GM18867 (cell line): ENCODE measurements at regions not wholly inside any gene's neighbourhood (a gene's known extent, or its start where the extent isn't known, plus 50 kb on each side); places are given as distances from the start of the nearest gene placed in this dataset.
"Not testable (repeated sequence)": the region's sequence is repeated elsewhere in the genome, so short reads cannot be mapped to it uniquely, and the experiment has no call there.

ENCODE experiments used
- ATAC-seq: cut with Tn5 transposase; IDR thresholded peaks from one replicate; pipeline ENCODE4 v1.9.1; 2021; ENCODE audit warnings: mild to moderate bottlenecking, moderate library complexity; ENCODE audit not compliant: unreplicated experiment

GRCh38 chr3:81997390-81997789 is 235.9 kb upstream of the GBE1 start:
- ATAC-seq = no peak

- ATAC-seq = no peak
Measured at GRCh38 chr3:81995329-81995728, 233.9 kb upstream of the GBE1 start.

GRCh38 chr3:81989758-81990157 is 228.3 kb upstream of the GBE1 start:
- no peak for ATAC-seq

GRCh38 chr3:81989274-81989673 is 227.8 kb upstream of the GBE1 start:
- no peak for ATAC-seq

GRCh38 chr3:81987412-81987811 is 226.0 kb upstream of the GBE1 start:
- ATAC-seq = not testable (repeated sequence)

GRCh38 chr3:81985996-81986723 is 224.7 kb upstream of the GBE1 start:
- no peak for ATAC-seq

GRCh38 chr3:81983382-81983781 is 221.9 kb upstream of the GBE1 start:
- no peak for ATAC-seq

- ATAC-seq = no peak
Measured at GRCh38 chr3:81980596-81981494, 219.4 kb upstream of the GBE1 start.

- ATAC-seq = peak; percentile 54
Measured at GRCh38 chr3:81974751-81975150, 213.3 kb upstream of the GBE1 start.

GRCh38 chr3:81968658-81969057 is 207.2 kb upstream of the GBE1 start:
- no peak for ATAC-seq

GRCh38 chr3:81967393-81967792 is 205.9 kb upstream of the GBE1 start:
- no peak for ATAC-seq

GRCh38 chr3:81965696-81966095 is 204.3 kb upstream of the GBE1 start:
- no peak for ATAC-seq

GRCh38 chr3:81962396-81962795 is 201.0 kb upstream of the GBE1 start:
- ATAC-seq = no peak

GRCh38 chr3:81958972-81959640 is 197.7 kb upstream of the GBE1 start:
- ATAC-seq = no peak

GRCh38 chr3:81955878-81956277 is 194.4 kb upstream of the GBE1 start:
- no peak for ATAC-seq

- ATAC-seq = no peak
Measured at GRCh38 chr3:81953111-81953510, 191.7 kb upstream of the GBE1 start.

- no peak for ATAC-seq
Measured at GRCh38 chr3:81952141-81952540, 190.7 kb upstream of the GBE1 start.

- no peak for ATAC-seq
Measured at GRCh38 chr3:81951636-81952035, 190.2 kb upstream of the GBE1 start.

- no peak for ATAC-seq
Measured at GRCh38 chr3:81951106-81951505, 189.7 kb upstream of the GBE1 start.

GRCh38 chr3:81947359-81947758 is 185.9 kb upstream of the GBE1 start:
- ATAC-seq = no peak

- no peak for ATAC-seq
Measured at GRCh38 chr3:81938681-81939080, 177.2 kb upstream of the GBE1 start.

- no peak for ATAC-seq
Measured at GRCh38 chr3:81936817-81937216, 175.4 kb upstream of the GBE1 start.
